ENCODE measurements at regions not wholly inside any gene's neighbourhood (a gene's known extent, or its start where the extent isn't known, plus 50 kb on each side); places are given as distances from the start of the nearest gene placed in this dataset.

DNA sequence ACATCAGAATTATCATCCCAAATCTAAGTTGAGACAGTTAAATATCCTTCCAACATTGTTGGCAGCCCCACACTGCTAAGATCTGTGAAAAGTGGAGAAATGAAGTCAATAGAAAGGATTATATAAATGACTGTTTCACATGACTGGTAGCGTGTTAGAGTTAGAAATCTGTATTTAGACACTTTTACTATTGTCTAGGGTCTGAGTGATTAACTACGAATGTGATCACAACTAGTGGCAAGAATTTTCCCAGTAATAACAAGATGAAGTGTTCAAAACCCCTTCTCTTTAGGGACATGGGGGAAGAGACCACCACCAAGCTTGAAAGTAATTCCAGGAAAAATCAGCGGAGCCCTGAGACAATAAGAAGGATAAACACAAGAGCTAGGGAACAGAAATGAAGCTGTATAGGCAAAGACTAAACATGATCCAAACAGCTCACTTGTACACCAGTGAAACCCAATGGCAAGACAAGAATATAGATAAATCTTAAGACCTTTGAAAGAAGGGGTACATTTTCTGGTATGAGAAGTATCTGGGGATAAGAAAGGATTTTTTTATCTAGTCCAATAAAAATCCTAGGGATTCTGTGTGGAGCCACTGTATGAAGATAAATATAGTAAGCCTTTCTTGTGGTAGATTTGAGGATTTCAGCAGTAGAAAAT lies 646.6 kb upstream of the USP24 start:
- TF ChIP-seq FOSL2 (IDR thresholded peaks at IDR 0.05) (no peak), FOSL2 (CRISPR knock-in tag; IDR thresholded peaks at IDR 0.05) (no peak)
- TF ChIP-seq, protein P1, sequence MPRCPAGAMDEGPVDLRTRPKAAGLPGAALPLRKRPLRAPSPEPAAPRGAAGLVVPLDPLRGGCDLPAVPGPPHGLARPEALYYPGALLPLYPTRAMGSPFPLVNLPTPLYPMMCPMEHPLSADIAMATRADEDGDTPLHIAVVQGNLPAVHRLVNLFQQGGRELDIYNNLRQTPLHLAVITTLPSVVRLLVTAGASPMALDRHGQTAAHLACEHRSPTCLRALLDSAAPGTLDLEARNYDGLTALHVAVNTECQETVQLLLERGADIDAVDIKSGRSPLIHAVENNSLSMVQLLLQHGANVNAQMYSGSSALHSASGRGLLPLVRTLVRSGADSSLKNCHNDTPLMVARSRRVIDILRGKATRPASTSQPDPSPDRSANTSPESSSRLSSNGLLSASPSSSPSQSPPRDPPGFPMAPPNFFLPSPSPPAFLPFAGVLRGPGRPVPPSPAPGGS (IDR thresholded peaks at IDR 0.05) = no peak
